Activated CD8-positive, alpha-beta T cell treated with anti-CD3 and anti-CD28 coated beads for 36 hours (primary cell): ENCODE measurements at regions not wholly inside any gene's neighbourhood (a gene's known extent, or its start where the extent isn't known, plus 50 kb on each side); places are given as distances from the start of the nearest gene placed in this dataset.

ENCODE experiments used
- ATAC-seq: fragments of 200-7000 bp; cut with Tn5 transposase; one replicate; pipeline ENCODE4 v1.10.0; 2021; ENCODE audit warnings: mild to moderate bottlenecking, moderate library complexity
- CTCF ChIA-PET: fragments of 350-600 bp; sonication (Branson Sonifier 250); formaldehyde crosslinking; loops from one replicate; lab custom pipeline; 2021; ENCODE audit warnings: antibody characterized with exemption; lab: Charles Lee
- POLR2A ChIA-PET: fragments of 350-600 bp; sonication (Branson Sonifier 250); formaldehyde crosslinking; loops from one replicate; lab custom pipeline; 2021; ENCODE audit warnings: antibody characterized with exemption; lab: Charles Lee
- DNase-seq: peaks from one replicate; pipeline ENCODE4 v3.0.0-alpha.2; 2020
- H3K27ac Mint-ChIP-seq: one replicate; pipeline ENCODE4 v1.8.0; 2021; ENCODE audit warnings: mild to moderate bottlenecking, mixed read lengths
- H3K27me3 Mint-ChIP-seq: one replicate; pipeline ENCODE4 v1.8.0; 2021; ENCODE audit warnings: mixed read lengths
- H3K36me3 Mint-ChIP-seq: one replicate; pipeline ENCODE4 v1.8.0; 2021; ENCODE audit warnings: low read depth, mixed read lengths
- H3K4me1 Mint-ChIP-seq: one replicate; pipeline ENCODE4 v1.8.0; 2021; ENCODE audit warnings: low read depth, mixed read lengths
- H3K4me3 Mint-ChIP-seq: one replicate; pipeline ENCODE4 v1.8.0; 2021; ENCODE audit warnings: mild to moderate bottlenecking, moderate library complexity, mixed read lengths
- H3K9me3 Mint-ChIP-seq: one replicate; pipeline ENCODE4 v1.8.0; 2021; ENCODE audit warnings: mixed read lengths
- intact Hi-C: fragments of 100-400 bp; cut with micrococcal nuclease; formaldehyde crosslinking; loops from one replicate; pipeline ENCODE4 v1.10.0; 2022
- TF ChIP-seq, protein P1 (sequence below): fragments of 200-600 bp; IDR thresholded peaks from one replicate; pipeline ENCODE4 v1.8.0; 2022; ENCODE audit warnings: antibody characterized with exemption, mild to moderate bottlenecking

GRCh38 chr14:97838986-97839385, 1041.8 kb downstream of the VRK1 start:
- ChIA-PET POLR2A (no interaction called here), CTCF (no interaction called here)
- Mint-ChIP-seq H3K4me3 (no peak overlapping the region), H3K9me3 (no peaks in the 10 kb centered on the region), H3K4me1 (peaks cover 5% of the 10 kb centered on the region), H3K27ac (no peak overlapping the region), H3K27me3 (no peaks in the 10 kb centered on the region), H3K36me3 (no peaks in the 10 kb centered on the region)
- TF ChIP-seq, protein P1, sequence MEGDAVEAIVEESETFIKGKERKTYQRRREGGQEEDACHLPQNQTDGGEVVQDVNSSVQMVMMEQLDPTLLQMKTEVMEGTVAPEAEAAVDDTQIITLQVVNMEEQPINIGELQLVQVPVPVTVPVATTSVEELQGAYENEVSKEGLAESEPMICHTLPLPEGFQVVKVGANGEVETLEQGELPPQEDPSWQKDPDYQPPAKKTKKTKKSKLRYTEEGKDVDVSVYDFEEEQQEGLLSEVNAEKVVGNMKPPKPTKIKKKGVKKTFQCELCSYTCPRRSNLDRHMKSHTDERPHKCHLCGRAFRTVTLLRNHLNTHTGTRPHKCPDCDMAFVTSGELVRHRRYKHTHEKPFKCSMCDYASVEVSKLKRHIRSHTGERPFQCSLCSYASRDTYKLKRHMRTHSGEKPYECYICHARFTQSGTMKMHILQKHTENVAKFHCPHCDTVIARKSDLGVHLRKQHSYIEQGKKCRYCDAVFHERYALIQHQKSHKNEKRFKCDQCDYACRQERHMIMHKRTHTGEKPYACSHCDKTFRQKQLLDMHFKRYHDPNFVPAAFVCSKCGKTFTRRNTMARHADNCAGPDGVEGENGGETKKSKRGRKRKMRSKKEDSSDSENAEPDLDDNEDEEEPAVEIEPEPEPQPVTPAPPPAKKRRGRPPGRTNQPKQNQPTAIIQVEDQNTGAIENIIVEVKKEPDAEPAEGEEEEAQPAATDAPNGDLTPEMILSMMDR = no peak
- ATAC-seq (no peak), DNase-seq (no peak)
- intact Hi-C loops = no loop called here

- ATAC-seq = no peak
- H3K36me3 Mint-ChIP-seq = no peaks in the 10 kb centered on the region
- DNase-seq = no peak
- ChIA-PET POLR2A (no interaction called here), CTCF (no interaction called here)
- intact Hi-C loops = no loop called here
- H3K9me3 Mint-ChIP-seq = no peaks in the 10 kb centered on the region
- H3K27ac Mint-ChIP-seq = no peak overlapping the region
- H3K4me3 Mint-ChIP-seq = no peak overlapping the region
- TF ChIP-seq, protein P1 = no peak
- H3K27me3 Mint-ChIP-seq = no peaks in the 10 kb centered on the region
- peaks cover 5% of the 10 kb centered on the region for H3K4me1 Mint-ChIP-seq
Observed at GRCh38 chr14:97840159-97840558, 1043.0 kb downstream of the VRK1 start.

DNA sequence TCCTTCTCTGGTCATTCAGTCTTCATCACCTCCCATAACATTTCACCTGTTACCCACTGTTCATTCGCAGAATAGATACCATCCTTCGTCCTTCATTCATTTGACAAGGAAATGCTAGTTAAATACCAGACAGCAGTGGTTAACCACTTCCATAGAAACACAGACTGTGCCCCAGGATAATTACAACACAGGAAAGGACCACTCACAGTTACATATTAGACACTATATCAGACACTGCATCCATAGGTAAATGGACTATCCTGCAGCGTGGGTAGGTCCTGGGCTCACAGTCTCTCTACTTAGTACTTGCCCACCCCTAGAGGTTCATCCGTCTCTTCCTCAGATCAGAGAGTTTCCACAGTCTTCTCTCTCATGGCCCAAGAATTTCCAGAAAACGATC, 1044.6 kb downstream of the VRK1 start:
- ChIA-PET CTCF (no interaction called here), POLR2A (interaction anchor here (0.6 kb wide), 1 partner anchor 10 kb away, joined by 3 read pairs; no protein-coding TSS in a partner anchor)
- no peaks in the 10 kb centered on the region for H3K27me3 Mint-ChIP-seq
- ATAC-seq = no peak
- H3K4me1 Mint-ChIP-seq = peaks cover 5% of the 10 kb centered on the region
- H3K27ac Mint-ChIP-seq = no peak overlapping the region
- H3K36me3 Mint-ChIP-seq = no peaks in the 10 kb centered on the region
- no peaks in the 10 kb centered on the region for H3K9me3 Mint-ChIP-seq
- TF ChIP-seq, protein P1 = no peak
- no peak overlapping the region for H3K4me3 Mint-ChIP-seq
- no peak for DNase-seq
- intact Hi-C loops = no loop called here

- H3K36me3 Mint-ChIP-seq = no peaks in the 10 kb centered on the region
- DNase-seq (no peak), ATAC-seq (no peak)
- TF ChIP-seq, protein P1 = no peak
- ChIA-PET CTCF (no interaction called here), POLR2A (interaction anchor here (0.6 kb wide), 1 partner anchor 1598 kb away, joined by 3 read pairs; no protein-coding TSS in a partner anchor)
- H3K4me3 Mint-ChIP-seq = no peak overlapping the region
- no peak overlapping the region for H3K27ac Mint-ChIP-seq
- peaks cover 5% of the 10 kb centered on the region for H3K4me1 Mint-ChIP-seq
- no peaks in the 10 kb centered on the region for H3K27me3 Mint-ChIP-seq
- intact Hi-C loops = no loop called here
- no peaks in the 10 kb centered on the region for H3K9me3 Mint-ChIP-seq
Observed at GRCh38 chr14:97843066-97843465, 1045.9 kb downstream of the VRK1 start.

GRCh38 chr14:97844042-97844441, 1046.9 kb downstream of the VRK1 start:
- TF ChIP-seq, protein P1 = no peak
- H3K4me3 Mint-ChIP-seq = no peak overlapping the region
- POLR2A ChIA-PET = no interaction called here

More at GRCh38 chr14:97844042-97844441, 1046.9 kb downstream of the VRK1 start:
- no peak for ATAC-seq
- DNase-seq = no peak
- Mint-ChIP-seq H3K27me3 (no peaks in the 10 kb centered on the region), H3K27ac (no peak overlapping the region), H3K36me3 (no peaks in the 10 kb centered on the region), H3K4me1 (peaks cover 5% of the 10 kb centered on the region), H3K9me3 (no peaks in the 10 kb centered on the region)
- CTCF ChIA-PET = no interaction called here
- intact Hi-C loops = no loop called here
